ENCODE measurements at regions not wholly inside any gene's neighbourhood (a gene's known extent, or its start where the extent isn't known, plus 50 kb on each side); places are given as distances from the start of the nearest gene placed in this dataset.
"Not testable (repeated sequence)": the region's sequence is repeated elsewhere in the genome, so short reads cannot be mapped to it uniquely, and the experiment has no call there.

GRCh38 chr4:64001229-64001898 is 407.9 kb downstream of the TECRL start:
- no peak for DNase-seq

GRCh38 chr4:64000241-64000640 is 409.0 kb downstream of the TECRL start:
- no peak for DNase-seq

GRCh38 chr4:63986253-63986652 is 423.0 kb downstream of the TECRL start:
- DNase-seq: no peak

GRCh38 chr4:63983224-63983623 is 426.0 kb downstream of the TECRL start:
- no peak for DNase-seq

GRCh38 chr4:63965875-63966274 is 443.4 kb downstream of the TECRL start:
- no peak for DNase-seq

GRCh38 chr4:63942706-63943286 is 466.5 kb downstream of the TECRL start:
- not testable (repeated sequence) for DNase-seq

GRCh38 chr4:63937961-63938360 is 471.3 kb downstream of the TECRL start:
- no peak for DNase-seq

- no peak for DNase-seq
Measured at GRCh38 chr4:63922146-63922545, 487.1 kb downstream of the TECRL start.

- no peak for DNase-seq
Measured at GRCh38 chr4:63921561-63921960, 487.7 kb downstream of the TECRL start.

GRCh38 chr4:63919636-63920365 is 489.4 kb downstream of the TECRL start:
- DNase-seq: no peak

- no peak for DNase-seq
Measured at GRCh38 chr4:63906660-63907183, 502.5 kb downstream of the TECRL start.

GRCh38 chr4:63904201-63904600 is 505.0 kb downstream of the TECRL start:
- DNase-seq: no peak

- no peak for DNase-seq
Measured at GRCh38 chr4:63901304-63901703, 507.9 kb downstream of the TECRL start.

GRCh38 chr4:63898961-63899360 is 510.3 kb downstream of the TECRL start:
- no peak for DNase-seq

GRCh38 chr4:63894161-63894560 is 515.1 kb downstream of the TECRL start:
- no peak for DNase-seq

GRCh38 chr4:63869370-63869769 is 539.9 kb downstream of the TECRL start:
- DNase-seq: no peak

GRCh38 chr4:63851496-63851895 is 557.8 kb downstream of the TECRL start:
- no peak for DNase-seq

- DNase-seq: no peak
Measured at GRCh38 chr4:63841266-63841665, 568.0 kb downstream of the TECRL start.

GRCh38 chr4:63831590-63832155 is 577.6 kb downstream of the TECRL start:
- DNase-seq: no peak

- DNase-seq: no peak
Measured at GRCh38 chr4:63817196-63817865, 591.9 kb downstream of the TECRL start.

- DNase-seq: no peak
Measured at GRCh38 chr4:63814171-63814964, 594.9 kb downstream of the TECRL start.

GRCh38 chr4:63799166-63799565 is 610.1 kb downstream of the TECRL start:
- DNase-seq: no peak

Data from stimulated activated CD4-positive, alpha-beta T cell treated with anti-CD3 and anti-CD28 coated beads, Interleukin-15, amount 100 ng/mL, for 24 hours (primary cell).